Cardiac muscle cell (in vitro differentiated cells and primary cell): ENCODE measurements at regions not wholly inside any gene's neighbourhood (a gene's known extent, or its start where the extent isn't known, plus 50 kb on each side); places are given as distances from the start of the nearest gene placed in this dataset.
A peak's percentile ranks its signal among the peaks of the same experiment; 100 is the strongest.

Source experiments
- DNase-seq, 2 donors: peaks; one replicate each; pipeline versions ENCODE4 v3.0.0 to v3.0.0-alpha.2; 2010 to 2017; ENCODE audit warnings: low read depth in 1 of 2, low spot score in 1 of 2
- H3K27ac ChIP-seq: fragments of 200-600 bp; sonication (generic); 2 replicates; pipeline ENCODE4 v1.5.1; 2016
- H3K27me3 ChIP-seq: fragments of 200-600 bp; sonication (generic); 2 replicates; pipeline ENCODE4 v1.6.0; 2016; ENCODE audit warnings: control low read depth
- H3K36me3 ChIP-seq: fragments of 200-600 bp; sonication (generic); 2 replicates; pipeline ENCODE4 v1.5.1; 2016; ENCODE audit warnings: control low read depth
- H3K4me1 ChIP-seq: fragments of 200-600 bp; sonication (generic); 2 replicates; pipeline ENCODE4 v1.8.1; 2017; ENCODE audit warnings: low read depth, mild to moderate bottlenecking, mixed run types
- H3K4me3 ChIP-seq: fragments of 200-600 bp; sonication (generic); 2 replicates; pipeline ENCODE4 v1.5.1; 2016; ENCODE audit warnings: mild to moderate bottlenecking
- H3K9me3 ChIP-seq: fragments of 200-600 bp; sonication (generic); 2 replicates; pipeline ENCODE4 v1.5.1; 2017; ENCODE audit warnings: low read depth, mild to moderate bottlenecking, control low read depth
- TF ChIP-seq, protein P1 (sequence below): IDR thresholded peaks from 2 replicates; pipeline ENCODE4 v1.5.1; 2012; ENCODE audit warnings: low read depth, mild to moderate bottlenecking, low read length

DNA sequence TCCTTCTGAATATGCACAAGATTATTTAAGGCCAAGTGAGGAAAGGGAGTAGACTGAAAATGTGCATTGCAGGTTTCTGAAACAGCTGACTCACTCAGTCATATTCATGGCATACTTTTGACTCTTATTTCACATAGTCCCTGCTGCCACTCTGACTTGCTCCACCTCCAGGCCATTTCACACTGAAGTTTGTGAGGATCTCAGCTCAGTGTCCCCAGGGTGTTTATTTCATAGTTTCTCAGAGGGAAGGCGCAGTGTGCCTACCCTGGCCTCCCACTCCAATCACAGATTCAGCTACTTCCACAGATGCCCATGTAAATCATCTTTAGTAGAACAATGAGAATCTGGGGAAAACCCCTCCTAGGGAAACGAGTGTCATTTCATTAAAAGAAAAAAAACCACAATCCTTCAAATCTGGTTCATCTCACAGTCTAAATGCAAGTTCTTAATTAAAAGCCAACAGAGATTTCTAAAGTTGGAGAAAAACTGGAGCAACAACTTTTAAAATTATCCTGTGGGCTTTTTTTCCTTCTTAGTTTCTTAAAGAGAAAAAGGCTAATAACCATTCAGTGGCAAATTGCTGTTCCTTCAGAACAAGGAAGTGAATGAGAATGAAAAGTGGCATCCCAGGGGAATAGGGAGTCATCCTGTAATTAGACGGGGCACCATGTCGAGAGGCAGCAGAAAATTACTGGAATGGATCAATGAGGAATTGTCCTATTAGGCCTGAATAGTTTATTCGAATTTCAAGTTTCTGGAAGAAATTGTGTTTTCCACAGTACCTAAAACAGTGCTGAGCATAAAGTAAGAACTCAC lies 133.6 kb downstream of the TFAP2B start:
- no peak overlapping the region for H3K4me3 ChIP-seq
- no peak overlapping the region for H3K27ac ChIP-seq
- peaks cover 4% of the 10 kb centered on the region for H3K4me1 ChIP-seq
- TF ChIP-seq, protein P1, sequence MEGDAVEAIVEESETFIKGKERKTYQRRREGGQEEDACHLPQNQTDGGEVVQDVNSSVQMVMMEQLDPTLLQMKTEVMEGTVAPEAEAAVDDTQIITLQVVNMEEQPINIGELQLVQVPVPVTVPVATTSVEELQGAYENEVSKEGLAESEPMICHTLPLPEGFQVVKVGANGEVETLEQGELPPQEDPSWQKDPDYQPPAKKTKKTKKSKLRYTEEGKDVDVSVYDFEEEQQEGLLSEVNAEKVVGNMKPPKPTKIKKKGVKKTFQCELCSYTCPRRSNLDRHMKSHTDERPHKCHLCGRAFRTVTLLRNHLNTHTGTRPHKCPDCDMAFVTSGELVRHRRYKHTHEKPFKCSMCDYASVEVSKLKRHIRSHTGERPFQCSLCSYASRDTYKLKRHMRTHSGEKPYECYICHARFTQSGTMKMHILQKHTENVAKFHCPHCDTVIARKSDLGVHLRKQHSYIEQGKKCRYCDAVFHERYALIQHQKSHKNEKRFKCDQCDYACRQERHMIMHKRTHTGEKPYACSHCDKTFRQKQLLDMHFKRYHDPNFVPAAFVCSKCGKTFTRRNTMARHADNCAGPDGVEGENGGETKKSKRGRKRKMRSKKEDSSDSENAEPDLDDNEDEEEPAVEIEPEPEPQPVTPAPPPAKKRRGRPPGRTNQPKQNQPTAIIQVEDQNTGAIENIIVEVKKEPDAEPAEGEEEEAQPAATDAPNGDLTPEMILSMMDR: no peak
- H3K9me3 ChIP-seq: no peaks in the 10 kb centered on the region
- no peaks in the 10 kb centered on the region for H3K36me3 ChIP-seq
- peak in 1 of 2 donors; percentile 7 for DNase-seq
- no peaks in the 10 kb centered on the region for H3K27me3 ChIP-seq

DNA sequence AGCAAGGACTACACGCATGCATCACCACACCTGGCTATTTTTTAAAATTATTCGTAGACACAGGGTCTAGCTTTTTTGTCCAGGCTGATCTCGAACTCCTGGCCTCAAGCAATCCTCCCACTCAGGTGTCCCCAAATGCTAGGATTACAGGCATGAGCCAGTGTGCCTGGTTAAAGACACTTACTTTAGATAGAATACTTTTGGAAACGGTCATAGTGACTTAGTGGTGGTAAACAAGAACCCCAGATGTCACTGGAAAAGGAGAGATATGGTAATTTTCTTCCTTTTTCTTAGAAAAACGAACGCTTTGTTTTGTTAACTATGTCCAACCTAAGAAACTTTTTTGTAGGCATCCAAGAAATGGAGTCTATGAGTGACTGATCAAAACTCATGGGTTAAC lies 137.3 kb downstream of the TFAP2B start:
- Histone ChIP-seq H3K36me3 (no peaks in the 10 kb centered on the region), H3K27ac (no peak overlapping the region), H3K27me3 (no peaks in the 10 kb centered on the region), H3K4me3 (no peak overlapping the region), H3K4me1 (peaks cover 2% of the 10 kb centered on the region), H3K9me3 (no peaks in the 10 kb centered on the region)
- DNase-seq: no peak
- TF ChIP-seq, protein P1: no peak

DNA sequence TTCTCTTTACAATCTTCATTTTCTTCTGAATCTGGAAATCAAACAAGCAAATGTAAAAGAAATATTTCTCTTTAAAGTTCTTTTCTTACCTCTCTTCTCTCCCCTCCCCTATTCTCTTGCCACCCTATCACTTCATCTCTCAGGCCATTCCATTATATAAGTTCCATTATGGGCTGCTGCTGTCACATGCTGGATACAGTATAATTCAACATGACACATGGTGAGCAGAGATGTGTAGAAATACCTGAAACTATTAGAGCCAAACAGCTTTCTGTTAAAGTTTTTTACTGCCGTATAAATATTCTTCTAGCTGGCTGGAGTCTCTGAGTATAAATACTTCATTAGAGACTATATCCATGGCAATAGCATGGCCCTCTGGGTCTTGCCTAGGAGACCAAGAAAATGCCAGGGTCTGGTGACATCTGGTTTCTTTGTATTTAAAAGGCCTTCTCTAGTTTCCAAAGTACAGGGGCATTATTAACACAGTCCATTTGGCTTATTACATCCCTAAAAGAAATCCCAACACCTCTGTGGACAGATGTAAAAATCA lies 139.6 kb downstream of the TFAP2B start:
- Histone ChIP-seq H3K4me1 (no peaks in the 10 kb centered on the region), H3K4me3 (no peak overlapping the region), H3K27me3 (peaks cover 8% of the 10 kb centered on the region), H3K27ac (no peak overlapping the region), H3K36me3 (no peaks in the 10 kb centered on the region), H3K9me3 (no peaks in the 10 kb centered on the region)
- DNase-seq: no peak
- TF ChIP-seq, protein P1: no peak

DNA sequence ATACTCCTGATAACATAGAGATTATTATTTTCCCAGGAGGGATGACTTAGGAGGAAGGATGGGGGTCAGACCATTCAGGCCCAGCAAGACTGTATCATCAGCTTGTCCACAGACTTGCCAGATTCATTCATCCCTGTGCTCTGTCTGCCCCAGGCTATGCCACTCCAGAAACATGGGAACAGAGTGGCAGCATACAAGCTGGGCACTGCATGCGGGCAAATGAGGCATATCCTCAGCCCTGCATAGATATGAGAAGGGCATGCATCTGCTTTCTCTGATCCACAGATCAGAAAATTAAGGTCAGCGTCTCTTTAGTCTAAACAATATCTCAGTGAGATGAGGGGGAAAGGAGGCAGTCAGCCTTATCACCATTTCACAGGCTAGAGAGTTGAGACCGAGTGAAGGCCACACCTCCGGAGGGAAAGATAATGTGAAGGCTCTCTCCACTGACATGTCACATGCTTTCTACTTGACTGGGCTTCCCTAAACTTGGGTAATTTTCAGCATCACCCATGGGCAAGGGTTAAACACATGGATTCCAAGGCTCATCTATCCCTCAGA lies 140.5 kb downstream of the TFAP2B start:
- H3K4me1 ChIP-seq: no peaks in the 10 kb centered on the region
- H3K27me3 ChIP-seq: peaks cover 8% of the 10 kb centered on the region
- H3K4me3 ChIP-seq: no peak overlapping the region
- no peaks in the 10 kb centered on the region for H3K9me3 ChIP-seq
- DNase-seq: no peak
- H3K36me3 ChIP-seq: no peaks in the 10 kb centered on the region
- H3K27ac ChIP-seq: no peak overlapping the region
- TF ChIP-seq, protein P1: no peak

DNA sequence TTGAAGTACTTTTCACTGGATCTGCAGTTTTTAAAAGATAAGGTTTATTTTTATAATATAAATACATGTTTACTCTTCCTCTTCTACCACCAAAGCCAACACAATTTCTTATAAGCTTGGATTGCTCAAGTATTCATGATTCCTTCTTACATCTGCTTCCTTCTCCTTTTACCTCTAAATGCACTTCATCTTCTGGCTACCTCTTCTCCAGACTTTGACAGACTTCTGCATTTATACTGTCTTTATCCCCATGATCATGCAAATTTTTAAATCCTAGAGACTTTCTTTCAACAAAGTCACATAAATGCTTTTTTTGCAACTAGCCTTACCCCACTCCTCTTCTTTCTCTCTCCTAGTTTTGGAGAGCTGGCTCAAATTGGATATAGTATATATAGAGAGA lies 142.9 kb downstream of the TFAP2B start:
- no peak overlapping the region for H3K27ac ChIP-seq
- H3K27me3 ChIP-seq: peaks cover 8% of the 10 kb centered on the region
- no peaks in the 10 kb centered on the region for H3K36me3 ChIP-seq
- no peak for DNase-seq
- H3K4me1 ChIP-seq: no peaks in the 10 kb centered on the region
- no peak overlapping the region for H3K4me3 ChIP-seq
- TF ChIP-seq, protein P1: no peak
- no peaks in the 10 kb centered on the region for H3K9me3 ChIP-seq
